Prostate gland (tissue), 2 donors: ENCODE measurements at regions not wholly inside any gene's neighbourhood (a gene's known extent, or its start where the extent isn't known, plus 50 kb on each side); places are given as distances from the start of the nearest gene placed in this dataset.

Experiments
- CTCF ChIP-seq, 4 experiments: fragments of 200-600 bp in 2 of 4; fragments of 450-650 bp in 2 of 4; sonication (generic) in 2 of 4; IDR thresholded peaks; 1 replicate in 3 of 4; 2 replicates in 1 of 4; pipeline ENCODE4 v1.5.1; 2016 to 2019; ENCODE audit warnings: antibody characterized with exemption in 4 of 4, mild to moderate bottlenecking in 2 of 4, moderate library complexity in 2 of 4
- POLR2A ChIP-seq: fragments of 450-650 bp; IDR thresholded peaks from one replicate; pipeline ENCODE4 v1.6.1; 2016; ENCODE audit warnings: antibody characterized with exemption, mild to moderate bottlenecking
- POLR2AphosphoS5 ChIP-seq: sonication (generic); formaldehyde crosslinking; IDR thresholded peaks from one replicate; pipeline ENCODE4 v1.6.1; 2017; ENCODE audit warnings: antibody characterized with exemption

DNA sequence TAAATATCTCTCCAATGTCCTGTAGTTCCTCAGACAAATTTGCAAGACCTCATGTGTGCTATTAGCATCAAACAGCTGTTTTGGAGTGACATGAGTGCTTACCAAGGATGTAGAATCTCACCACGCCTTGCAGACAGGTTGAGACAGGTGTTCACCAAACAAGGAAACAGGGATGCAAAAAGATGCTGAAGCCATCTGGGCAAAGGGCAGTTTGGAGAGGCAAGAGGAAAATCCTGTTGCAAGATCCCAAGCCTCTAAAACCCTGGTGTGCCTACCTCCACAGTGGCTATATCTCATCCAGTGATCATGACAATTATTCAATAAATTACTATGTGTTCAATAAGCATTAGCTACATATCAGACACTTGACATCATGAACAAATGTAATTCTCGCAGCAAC lies 373.7 kb downstream of the SOX9 start:
- TF ChIP-seq POLR2A (no peak), POLR2AphosphoS5 (no peak), CTCF (IDR thresholded peaks at IDR 0.05) (no peak)
